Left colon (tissue), 2 donors: ENCODE measurements at regions not wholly inside any gene's neighbourhood (a gene's known extent, or its start where the extent isn't known, plus 50 kb on each side); places are given as distances from the start of the nearest gene placed in this dataset.
A peak's percentile ranks its signal among the peaks of the same experiment; 100 is the strongest.

Source experiments
- ATAC-seq: fragments of 200-7000 bp; cut with Tn5 transposase; one replicate; pipeline ENCODE4 v1.9.1; 2020; ENCODE audit warnings: mild to moderate bottlenecking, moderate library complexity
- DNase-seq, 2 donors: peaks; one replicate each; pipeline ENCODE4 v3.0.0-alpha.2; 2020
- intact Hi-C, 2 donors: fragments of 100-400 bp; cut with DNase I in 1 of 2; cut with micrococcal nuclease in 1 of 2; formaldehyde crosslinking; loops; one replicate each; pipeline versions ENCODE4 v1.11.2 to v1.14.0; 2022; cut with DNase I, micrococcal nuclease
- donor health status: DM: no; HTN: no; CAD: no.
- donor health status: DM: yes; HTN: yes; CAD: no.

DNA sequence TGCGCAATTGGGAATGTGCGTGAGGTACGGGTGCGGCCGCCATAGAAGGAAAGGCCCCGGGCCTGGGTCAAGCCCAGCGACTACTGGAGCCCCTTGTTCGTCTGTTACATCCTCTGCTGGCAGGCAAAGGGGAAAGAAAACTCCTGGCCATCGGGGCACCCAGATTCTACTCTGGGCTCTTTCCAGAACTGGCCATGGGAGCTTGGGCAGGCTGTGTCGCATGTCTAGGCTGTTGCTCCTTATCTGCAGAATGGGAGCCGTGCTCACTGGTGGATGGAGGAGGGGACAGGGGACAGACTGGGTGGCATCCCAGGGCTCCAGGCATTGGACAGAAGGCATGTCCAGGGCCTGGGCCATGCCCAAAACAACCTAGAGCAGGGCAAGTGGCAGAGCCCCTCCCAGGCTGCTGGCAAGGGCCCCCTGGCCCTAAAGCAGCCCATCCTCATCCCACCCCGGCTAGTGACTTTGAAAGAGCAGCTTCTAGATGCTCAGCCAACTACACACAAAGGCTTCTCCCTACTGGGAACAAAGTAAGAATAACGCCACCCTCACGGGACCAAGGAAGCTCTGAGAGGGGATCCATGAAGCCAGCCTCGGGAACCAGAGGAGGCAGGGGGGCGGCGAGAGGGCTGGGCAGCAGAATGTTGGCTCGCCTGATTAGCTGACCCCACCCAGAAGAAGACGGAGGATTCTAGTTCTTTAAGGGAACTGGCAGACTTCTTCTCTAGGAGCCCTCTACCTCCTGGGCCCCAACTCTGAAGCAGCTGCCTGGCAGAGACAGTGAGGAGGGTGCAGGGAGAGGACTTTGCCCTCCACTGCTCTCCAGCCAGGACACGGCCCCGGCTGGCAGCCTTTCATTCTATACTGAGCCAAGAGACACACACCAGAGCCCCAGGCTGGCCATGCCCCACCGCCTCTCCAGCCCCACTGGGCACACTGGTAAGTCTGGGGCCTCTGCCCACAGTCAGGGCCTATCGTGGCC is 96.8 kb downstream of the SINHCAF start:
- ATAC-seq, result peak; percentile 98
- intact Hi-C loops, result no loop called here
- peak; percentile 51 to 65 for DNase-seq

GRCh38 chr12:31230004-31230403 is 95.9 kb downstream of the SINHCAF start:
- intact Hi-C loops, result no loop called here
- ATAC-seq, result no peak
- DNase-seq, result no peak
